ENCODE measurements at regions not wholly inside any gene's neighbourhood (a gene's known extent, or its start where the extent isn't known, plus 50 kb on each side); places are given as distances from the start of the nearest gene placed in this dataset.
"Not testable (repeated sequence)": the region's sequence is repeated elsewhere in the genome, so short reads cannot be mapped to it uniquely, and the experiment has no call there.

- DNase-seq (ENCODE audit: low read depth in 2 of 3, low spot score in 2 of 3): no peak
Measured at GRCh38 chr6:132061381-132061780, 110.2 kb upstream of the CCN2 start.

GRCh38 chr6:132060591-132060990, 109.4 kb upstream of the CCN2 start:
- DNase-seq (ENCODE audit: low read depth in 2 of 3, low spot score in 2 of 3): no peak

- no peak for DNase-seq (ENCODE audit: low read depth in 2 of 3, low spot score in 2 of 3)
Measured at GRCh38 chr6:132058975-132059374, 107.8 kb upstream of the CCN2 start.

GRCh38 chr6:132054525-132054924, 103.4 kb upstream of the CCN2 start:
- DNase-seq (ENCODE audit: low read depth in 2 of 3, low spot score in 2 of 3): no peak

- no peak for DNase-seq (ENCODE audit: low read depth in 2 of 3, low spot score in 2 of 3)
Measured at GRCh38 chr6:132053511-132053910, 102.3 kb upstream of the CCN2 start.

- no peak for DNase-seq (ENCODE audit: low read depth in 2 of 3, low spot score in 2 of 3)
Measured at GRCh38 chr6:132052096-132052495, 100.9 kb upstream of the CCN2 start.

GRCh38 chr6:132045877-132046276, 94.7 kb upstream of the CCN2 start:
- no peak for DNase-seq (ENCODE audit: low read depth in 2 of 3, low spot score in 2 of 3)

GRCh38 chr6:132043148-132043547, 92.0 kb upstream of the CCN2 start:
- no peak for DNase-seq (ENCODE audit: low read depth in 2 of 3, low spot score in 2 of 3)

GRCh38 chr6:132041706-132042105, 90.5 kb upstream of the CCN2 start:
- DNase-seq (ENCODE audit: low read depth in 2 of 3, low spot score in 2 of 3): no peak

- no peak for DNase-seq (ENCODE audit: low read depth in 2 of 3, low spot score in 2 of 3)
Measured at GRCh38 chr6:132028029-132028428, 76.9 kb upstream of the CCN2 start.

- no peak for DNase-seq (ENCODE audit: low read depth in 2 of 3, low spot score in 2 of 3)
Measured at GRCh38 chr6:132025468-132025867, 74.3 kb upstream of the CCN2 start.

GRCh38 chr6:132023490-132023889, 72.3 kb upstream of the CCN2 start:
- DNase-seq (ENCODE audit: low read depth in 2 of 3, low spot score in 2 of 3): no peak

GRCh38 chr6:132021552-132022375, 70.6 kb upstream of the CCN2 start:
- DNase-seq (ENCODE audit: low read depth in 2 of 3, low spot score in 2 of 3): no peak

- not testable (repeated sequence) for DNase-seq (ENCODE audit: low read depth in 2 of 3, low spot score in 2 of 3)
Measured at GRCh38 chr6:132020918-132021317, 69.7 kb upstream of the CCN2 start.

- DNase-seq (ENCODE audit: low read depth in 2 of 3, low spot score in 2 of 3): no peak
Measured at GRCh38 chr6:132020138-132020581, 69.0 kb upstream of the CCN2 start.

GRCh38 chr6:132019586-132019985, 68.4 kb upstream of the CCN2 start:
- DNase-seq (ENCODE audit: low read depth in 2 of 3, low spot score in 2 of 3): no peak

GRCh38 chr6:132017942-132018341, 66.8 kb upstream of the CCN2 start:
- no peak for DNase-seq (ENCODE audit: low read depth in 2 of 3, low spot score in 2 of 3)

GRCh38 chr6:132016396-132016795, 65.2 kb upstream of the CCN2 start:
- DNase-seq (ENCODE audit: low read depth in 2 of 3, low spot score in 2 of 3): no peak

- no peak for DNase-seq (ENCODE audit: low read depth in 2 of 3, low spot score in 2 of 3)
Measured at GRCh38 chr6:132011582-132011981, 60.4 kb upstream of the CCN2 start.

GRCh38 chr6:132009175-132009574, 58.0 kb upstream of the CCN2 start:
- DNase-seq (ENCODE audit: low read depth in 2 of 3, low spot score in 2 of 3): no peak

GRCh38 chr6:132007474-132008190, 56.5 kb upstream of the CCN2 start:
- no peak for DNase-seq (ENCODE audit: low read depth in 2 of 3, low spot score in 2 of 3)

GRCh38 chr6:132005178-132005577, 54.0 kb upstream of the CCN2 start:
- DNase-seq (ENCODE audit: low read depth in 2 of 3, low spot score in 2 of 3): peak in 1 of 3 donors; percentile 58

Measured in hematopoietic multipotent progenitor cell (in vitro differentiated cells).